HCT116 (cell line): ENCODE measurements at regions not wholly inside any gene's neighbourhood (a gene's known extent, or its start where the extent isn't known, plus 50 kb on each side); places are given as distances from the start of the nearest gene placed in this dataset.

Experiments used
- ATAC-seq: fragments of 200-7000 bp; cut with Tn5 transposase; 2 replicates; pipeline ENCODE4 v1.9.1; 2020; ENCODE audit warnings: mild to moderate bottlenecking, moderate library complexity
- BruUV-seq: library from RNA; stranded (reverse); fragments of 400-500 nt; replicated peaks from 2 replicates; lab custom pipeline; 2021; lab: Mats Ljungman, UMichigan
- CTCF ChIA-PET: fragments of 300-600 bp; sonication (Branson Sonifier 250); formaldehyde crosslinking; loops from one replicate; lab custom pipeline; 2021; ENCODE audit warnings: antibody characterized with exemption; lab: Charles Lee
- POLR2A ChIA-PET: fragments of 300-600, 350-600 bp; sonication (Branson Sonifier 250); formaldehyde crosslinking; loops from one replicate; lab custom pipeline; 2021; ENCODE audit warnings: antibody characterized with exemption; lab: Charles Lee
- RAD21 ChIA-PET, 2 experiments: fragments of 300-600 bp; sonication (Branson Sonifier 250); formaldehyde crosslinking; loops; one replicate each; lab custom pipeline; 2023; ENCODE audit warnings: low total read pairs in 2 of 2; ENCODE audit not compliant: uncharacterized antibody in 2 of 2, unreplicated experiment in 2 of 2, low non-redundant PET in 1 of 2; lab: Charles Lee
- DNase-seq: peaks from one replicate; pipeline ENCODE4 v3.0.0-alpha.2; 2010; ENCODE audit warnings: low read depth, low spot score
- H2AFZ ChIP-seq: fragments of 200-600 bp; shearing (Covaris generic), sonication (generic); 2 replicates; pipeline ENCODE4 v1.6.1; 2017; ENCODE audit warnings: low read depth, mixed run types, mixed read lengths, antibody characterized with exemption, low read length; ENCODE audit not compliant: poor library complexity, severe bottlenecking
- H3K27ac ChIP-seq: 2 replicates; pipeline ENCODE4 v1.5.1; 2012; ENCODE audit warnings: low read depth, low read length
- H3K27me3 ChIP-seq: fragments of 200-600 bp; sonication (generic); 2 replicates; pipeline ENCODE4 v1.6.1; 2016; ENCODE audit warnings: mixed run types, low read length, mixed read lengths; ENCODE audit not compliant: insufficient read depth
- H3K36me3 ChIP-seq, 2 experiments: fragments of 200-500 bp in 1 of 2; fragments of 200-600 bp in 1 of 2; sonication (Bioruptor generic) in 1 of 2; sonication (generic) in 1 of 2; 2 replicates each; pipeline versions ENCODE4 v1.5.1 to v1.6.1; 2014 to 2016; ENCODE audit warnings: low read length in 2 of 2, inconsistent platforms in 1 of 2, mixed read lengths in 1 of 2, mixed run types in 1 of 2; ENCODE audit not compliant: insufficient read depth in 2 of 2, control insufficient read depth in 1 of 2
- H3K4me1 ChIP-seq, 2 experiments: fragments of 200-600 bp in 1 of 2; sonication (generic) in 1 of 2; 2 replicates each; pipeline versions ENCODE4 v1.5.1 to v1.6.1; 2012 to 2017; ENCODE audit warnings: low read length in 2 of 2, inconsistent platforms in 1 of 2, mild to moderate bottlenecking in 1 of 2, mixed read lengths in 1 of 2, mixed run types in 1 of 2, moderate library complexity in 1 of 2; ENCODE audit not compliant: insufficient read depth in 2 of 2, control insufficient read depth in 1 of 2
- H3K4me2 ChIP-seq: fragments of 200-600 bp; sonication (generic); 2 replicates; pipeline ENCODE4 v1.6.1; 2017; ENCODE audit warnings: mixed run types, low read length, mixed read lengths
- H3K4me3 ChIP-seq, 2 experiments: fragments of 200-600 bp in 1 of 2; sonication (generic) in 1 of 2; replicated peaks in 1 of 2; 2 replicates each; pipeline ENCODE4 v1.5.1; 2011 to 2016; ENCODE audit warnings: low read length in 2 of 2, control low read depth in 1 of 2, low read depth in 1 of 2, mild to moderate bottlenecking in 1 of 2, mixed read lengths in 1 of 2, mixed run types in 1 of 2
- H3K79me2 ChIP-seq: fragments of 200-600 bp; sonication (generic); 2 replicates; pipeline ENCODE4 v1.6.1; 2017; ENCODE audit warnings: mild to moderate bottlenecking, mixed run types, low read length, moderate library complexity, mixed read lengths; ENCODE audit not compliant: insufficient read depth
- H3K9ac ChIP-seq: fragments of 200-600 bp; sonication (generic); 2 replicates; pipeline ENCODE4 v1.6.1; 2016; ENCODE audit warnings: low read length, mixed read lengths
- H3K9me2 ChIP-seq: fragments of 200-600 bp; sonication (generic), shearing (Covaris generic); 2 replicates; pipeline ENCODE4 v1.6.1; 2017; ENCODE audit warnings: mixed run types, mild to moderate bottlenecking, moderate library complexity; ENCODE audit not compliant: insufficient read depth
- H3K9me3 ChIP-seq, 2 experiments: fragments of 200-500 bp in 1 of 2; fragments of 200-600 bp in 1 of 2; sonication (Bioruptor generic) in 1 of 2; sonication (generic) in 1 of 2; 2 replicates each; pipeline ENCODE4 v1.6.1; 2014 to 2017; ENCODE audit warnings: low read length in 2 of 2, mixed read lengths in 2 of 2, inconsistent platforms in 1 of 2, low read depth in 1 of 2, mild to moderate bottlenecking in 1 of 2, mixed run types in 1 of 2, moderate library complexity in 1 of 2; ENCODE audit not compliant: control insufficient read depth in 1 of 2, insufficient read depth in 1 of 2
- H4K20me1 ChIP-seq: fragments of 200-600 bp; sonication (generic), shearing (Covaris generic); 2 replicates; pipeline ENCODE4 v1.6.1; 2017; ENCODE audit warnings: mixed run types, mild to moderate bottlenecking, moderate library complexity; ENCODE audit not compliant: insufficient read depth
- ELF1 ChIP-seq: IDR thresholded peaks from 2 replicates; pipeline ENCODE4 v1.6.1; 2012; ENCODE audit warnings: low read depth, borderline replicate concordance
- EZH2 ChIP-seq: fragments of 200-600 bp; sonication (generic); IDR thresholded peaks from 2 replicates; pipeline ENCODE4 v1.6.1; 2017; ENCODE audit warnings: antibody characterized with exemption, mixed run types
- POLR2AphosphoS5 ChIP-seq: IDR thresholded peaks from 2 replicates; pipeline ENCODE4 v1.6.1; 2011; ENCODE audit warnings: mild to moderate bottlenecking, low read depth, low read length, moderate library complexity
- SIN3A ChIP-seq: IDR thresholded peaks from 2 replicates; pipeline ENCODE4 v1.6.1; 2012; ENCODE audit warnings: low read depth
- SP1 ChIP-seq: IDR thresholded peaks from 2 replicates; pipeline ENCODE4 v1.6.1; 2012; ENCODE audit warnings: low read depth
- TCF7L2 ChIP-seq: IDR thresholded peaks from 2 replicates; pipeline ENCODE4 v1.7.0; 2011; ENCODE audit warnings: borderline replicate concordance, inconsistent platforms; ENCODE audit not compliant: insufficient read depth, insufficient read length; ENCODE audit errors: extremely low read depth
- ZFX ChIP-seq: fragments of 450-650 bp; IDR thresholded peaks from 2 replicates; pipeline ENCODE4 v1.6.1; 2017
- ZNF274 ChIP-seq: fragments of 200-500 bp; sonication (Bioruptor generic); IDR thresholded peaks from 2 replicates; pipeline ENCODE4 v1.6.1; 2014; ENCODE audit warnings: mild to moderate bottlenecking, low read depth, low read length, inconsistent platforms
- intact Hi-C: fragments of 100-400 bp; cut with micrococcal nuclease; formaldehyde crosslinking; loops from 2 replicates; pipeline ENCODE4 v1.10.0; 2022
- TF ChIP-seq, protein P1 (sequence below): IDR thresholded peaks from 2 replicates; pipeline ENCODE4 v1.6.1; 2012; ENCODE audit warnings: low read depth
- TF ChIP-seq, protein P2 (sequence below), 3 experiments: fragments of 200-600 bp in 1 of 3; sonication (generic) in 1 of 3; IDR thresholded peaks in 2 of 3; conservative IDR thresholded peaks in 1 of 3; 2 replicates each; pipeline ENCODE4 v1.5.1; 2012 to 2017; ENCODE audit warnings: low read depth in 2 of 3, low read length in 2 of 3, antibody characterized with exemption in 1 of 3, borderline replicate concordance in 1 of 3, control low read depth in 1 of 3, mild to moderate bottlenecking in 1 of 3, mixed read lengths in 1 of 3, mixed run types in 1 of 3, moderate library complexity in 1 of 3; ENCODE audit not compliant: insufficient read depth in 1 of 3
- TF ChIP-seq, protein P3 (sequence below): IDR thresholded peaks from 2 replicates; pipeline ENCODE4 v1.6.1; 2012
- TF ChIP-seq, protein P4 (sequence below): IDR thresholded peaks from 2 replicates; pipeline ENCODE4 v1.6.1; 2012

DNA sequence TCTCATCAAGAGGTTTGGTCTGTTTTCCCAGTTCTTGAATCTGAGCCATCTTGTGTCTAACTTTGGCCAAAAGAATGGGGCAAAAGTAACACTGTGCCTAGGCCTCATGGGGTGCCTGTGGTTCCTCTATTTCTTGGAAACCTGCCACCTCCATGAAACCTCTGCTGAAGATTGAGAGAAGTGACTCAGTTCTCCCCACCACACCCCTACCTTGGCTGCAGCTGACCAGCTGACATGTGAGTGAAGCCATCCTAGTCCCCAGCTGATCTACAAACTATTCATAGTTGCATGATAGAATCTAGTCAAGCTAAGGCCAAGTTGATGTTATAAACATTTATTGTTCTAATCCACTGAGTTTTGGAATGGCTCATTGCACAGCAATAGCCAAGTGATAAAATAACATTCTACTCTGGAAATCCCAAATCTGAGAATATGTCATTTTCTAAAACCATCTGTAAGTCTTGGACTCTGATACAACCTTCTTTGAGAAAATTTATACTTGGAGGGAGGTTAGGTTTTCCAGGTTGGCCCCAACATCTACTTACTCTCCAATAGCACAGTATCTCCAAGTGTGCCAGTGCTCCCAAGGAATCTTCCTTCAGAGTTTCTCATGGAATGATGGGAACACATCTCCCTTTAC lies 107.0 kb upstream of the SMLR1 start:
- ChIA-PET POLR2A (no interaction called here), CTCF (no interaction called here), RAD21 (no interaction called here)
- H3K27ac ChIP-seq = no peak overlapping the region
- BruUV-seq = no TSS peak
- no peaks in the 10 kb centered on the region for H3K36me3 ChIP-seq
- H3K4me1 ChIP-seq = no peaks in the 10 kb centered on the region
- H3K9me2 ChIP-seq = no peaks in the 10 kb centered on the region
- H3K4me2 ChIP-seq = no peak overlapping the region
- no peaks in the 10 kb centered on the region for H3K9me3 ChIP-seq
- no peaks in the 10 kb centered on the region for H3K27me3 ChIP-seq
- no peaks in the 10 kb centered on the region for H3K79me2 ChIP-seq
- no peak for TF ChIP-seq SP1
- TF ChIP-seq EZH2 = no peak
- no peak for DNase-seq
- intact Hi-C loops = no loop called here
- H4K20me1 ChIP-seq = no peaks in the 10 kb centered on the region
- H3K9ac ChIP-seq = no peak overlapping the region
- H3K4me3 ChIP-seq = no peak overlapping the region
- no peak for ATAC-seq
- H2AFZ ChIP-seq = no peak overlapping the region

DNA sequence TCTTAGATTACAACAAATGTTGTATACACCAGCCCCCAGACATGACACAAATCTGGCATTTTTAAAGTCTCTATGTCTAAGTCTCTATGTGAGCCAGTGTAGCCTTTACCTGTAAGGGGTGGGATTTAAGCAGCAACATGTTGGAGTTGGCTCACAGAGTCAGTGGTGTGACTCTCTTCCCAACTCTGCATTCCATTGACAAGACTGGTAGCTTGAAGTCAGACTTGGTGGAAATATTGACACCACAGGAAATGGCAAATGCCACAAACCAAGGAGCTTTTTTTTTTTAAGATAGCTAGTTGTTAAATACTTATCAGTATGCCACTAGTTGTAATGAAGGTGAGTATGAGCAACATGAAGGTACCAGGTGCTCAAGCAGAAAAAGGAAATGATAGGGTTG lies 103.1 kb upstream of the SMLR1 start:
- intact Hi-C loops = no loop called here
- Histone ChIP-seq H4K20me1 (no peaks in the 10 kb centered on the region), H3K4me2 (no peak overlapping the region), H3K27ac (no peak overlapping the region), H3K9me3 (no peaks in the 10 kb centered on the region), H2AFZ (no peak overlapping the region), H3K9ac (no peak overlapping the region), H3K4me1 (no peaks in the 10 kb centered on the region), H3K36me3 (no peaks in the 10 kb centered on the region), H3K4me3 (no peak overlapping the region), H3K79me2 (no peaks in the 10 kb centered on the region), H3K27me3 (no peaks in the 10 kb centered on the region), H3K9me2 (no peaks in the 10 kb centered on the region)
- POLR2A ChIA-PET = no interaction called here
- no TSS peak for BruUV-seq
- DNase-seq (no peak), ATAC-seq (no peak)
- CTCF ChIA-PET = interaction anchor here (0.7 kb wide), 1 partner anchor 55 kb away, joined by 3 read pairs; no protein-coding TSS in a partner anchor
- RAD21 ChIA-PET = no interaction called here
- TF ChIP-seq EZH2 (no peak), SP1 (no peak), ZFX (no peak), TCF7L2 (no peak), ZNF274 (no peak), ELF1 (no peak), SIN3A (no peak), POLR2AphosphoS5 (no peak)
- TF ChIP-seq, protein P1, sequence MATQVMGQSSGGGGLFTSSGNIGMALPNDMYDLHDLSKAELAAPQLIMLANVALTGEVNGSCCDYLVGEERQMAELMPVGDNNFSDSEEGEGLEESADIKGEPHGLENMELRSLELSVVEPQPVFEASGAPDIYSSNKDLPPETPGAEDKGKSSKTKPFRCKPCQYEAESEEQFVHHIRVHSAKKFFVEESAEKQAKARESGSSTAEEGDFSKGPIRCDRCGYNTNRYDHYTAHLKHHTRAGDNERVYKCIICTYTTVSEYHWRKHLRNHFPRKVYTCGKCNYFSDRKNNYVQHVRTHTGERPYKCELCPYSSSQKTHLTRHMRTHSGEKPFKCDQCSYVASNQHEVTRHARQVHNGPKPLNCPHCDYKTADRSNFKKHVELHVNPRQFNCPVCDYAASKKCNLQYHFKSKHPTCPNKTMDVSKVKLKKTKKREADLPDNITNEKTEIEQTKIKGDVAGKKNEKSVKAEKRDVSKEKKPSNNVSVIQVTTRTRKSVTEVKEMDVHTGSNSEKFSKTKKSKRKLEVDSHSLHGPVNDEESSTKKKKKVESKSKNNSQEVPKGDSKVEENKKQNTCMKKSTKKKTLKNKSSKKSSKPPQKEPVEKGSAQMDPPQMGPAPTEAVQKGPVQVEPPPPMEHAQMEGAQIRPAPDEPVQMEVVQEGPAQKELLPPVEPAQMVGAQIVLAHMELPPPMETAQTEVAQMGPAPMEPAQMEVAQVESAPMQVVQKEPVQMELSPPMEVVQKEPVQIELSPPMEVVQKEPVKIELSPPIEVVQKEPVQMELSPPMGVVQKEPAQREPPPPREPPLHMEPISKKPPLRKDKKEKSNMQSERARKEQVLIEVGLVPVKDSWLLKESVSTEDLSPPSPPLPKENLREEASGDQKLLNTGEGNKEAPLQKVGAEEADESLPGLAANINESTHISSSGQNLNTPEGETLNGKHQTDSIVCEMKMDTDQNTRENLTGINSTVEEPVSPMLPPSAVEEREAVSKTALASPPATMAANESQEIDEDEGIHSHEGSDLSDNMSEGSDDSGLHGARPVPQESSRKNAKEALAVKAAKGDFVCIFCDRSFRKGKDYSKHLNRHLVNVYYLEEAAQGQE = no peak
- TF ChIP-seq, protein P2, sequence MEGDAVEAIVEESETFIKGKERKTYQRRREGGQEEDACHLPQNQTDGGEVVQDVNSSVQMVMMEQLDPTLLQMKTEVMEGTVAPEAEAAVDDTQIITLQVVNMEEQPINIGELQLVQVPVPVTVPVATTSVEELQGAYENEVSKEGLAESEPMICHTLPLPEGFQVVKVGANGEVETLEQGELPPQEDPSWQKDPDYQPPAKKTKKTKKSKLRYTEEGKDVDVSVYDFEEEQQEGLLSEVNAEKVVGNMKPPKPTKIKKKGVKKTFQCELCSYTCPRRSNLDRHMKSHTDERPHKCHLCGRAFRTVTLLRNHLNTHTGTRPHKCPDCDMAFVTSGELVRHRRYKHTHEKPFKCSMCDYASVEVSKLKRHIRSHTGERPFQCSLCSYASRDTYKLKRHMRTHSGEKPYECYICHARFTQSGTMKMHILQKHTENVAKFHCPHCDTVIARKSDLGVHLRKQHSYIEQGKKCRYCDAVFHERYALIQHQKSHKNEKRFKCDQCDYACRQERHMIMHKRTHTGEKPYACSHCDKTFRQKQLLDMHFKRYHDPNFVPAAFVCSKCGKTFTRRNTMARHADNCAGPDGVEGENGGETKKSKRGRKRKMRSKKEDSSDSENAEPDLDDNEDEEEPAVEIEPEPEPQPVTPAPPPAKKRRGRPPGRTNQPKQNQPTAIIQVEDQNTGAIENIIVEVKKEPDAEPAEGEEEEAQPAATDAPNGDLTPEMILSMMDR (IDR thresholded peaks at IDR 0.05 in 2 of 3, conservative IDR thresholded peaks at IDR 0.05 in 1 of 3; ENCODE audit: borderline replicate concordance in 1 of 3, insufficient read depth in 1 of 3, low read depth in 2 of 3, low read length in 2 of 3) = no peak
- TF ChIP-seq, protein P3, sequence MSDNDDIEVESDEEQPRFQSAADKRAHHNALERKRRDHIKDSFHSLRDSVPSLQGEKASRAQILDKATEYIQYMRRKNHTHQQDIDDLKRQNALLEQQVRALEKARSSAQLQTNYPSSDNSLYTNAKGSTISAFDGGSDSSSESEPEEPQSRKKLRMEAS = no peak
- TF ChIP-seq, protein P4, sequence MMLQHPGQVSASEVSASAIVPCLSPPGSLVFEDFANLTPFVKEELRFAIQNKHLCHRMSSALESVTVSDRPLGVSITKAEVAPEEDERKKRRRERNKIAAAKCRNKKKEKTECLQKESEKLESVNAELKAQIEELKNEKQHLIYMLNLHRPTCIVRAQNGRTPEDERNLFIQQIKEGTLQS = no peak
